ENCODE measurements at regions not wholly inside any gene's neighbourhood (a gene's known extent, or its start where the extent isn't known, plus 50 kb on each side); places are given as distances from the start of the nearest gene placed in this dataset.

- H3K27me3 ChIP-seq: no peaks in the 10 kb centered on the region
- TF ChIP-seq EP300 (IDR thresholded peaks at IDR 0.05) (no peak), POLR2AphosphoS5 (IDR thresholded peaks at IDR 0.05) (no peak), CTCF (IDR thresholded peaks at IDR 0.05) (no peak), POLR2A (IDR thresholded peaks at IDR 0.05; ENCODE audit: low read depth) (no peak)
- DNase-seq (ENCODE audit: extremely low spot score): no peak
- intact Hi-C loops (cut with DNase I): no loop called here
- H3K27ac ChIP-seq (replicated peaks in 1 of 4): no peak overlapping the region
- peaks cover 0 to 35% (median 14%) of the 10 kb centered on the region in 4 donors for H3K4me1 ChIP-seq
- 96% methylated on average over 3 of the region's 4 CpGs for WGBS
- no peak overlapping the region for H3K4me3 ChIP-seq
- H3K36me3 ChIP-seq: no peaks in the 10 kb centered on the region
- no peaks in the 10 kb centered on the region for H3K9me3 ChIP-seq
Observed at GRCh38 chr20:57806975-57807374, 97.2 kb upstream of the PMEPA1 start.

- 100% methylated on average over 6 of the region's 6 CpGs for WGBS
- H3K9me3 ChIP-seq: no peaks in the 10 kb centered on the region
- H3K4me1 ChIP-seq: peaks cover 0 to 34% (median 12%) of the 10 kb centered on the region in 4 donors
- H3K27ac ChIP-seq (replicated peaks in 1 of 4): no peak overlapping the region
- H3K27me3 ChIP-seq: no peaks in the 10 kb centered on the region
- intact Hi-C loops (cut with DNase I): no loop called here
- H3K36me3 ChIP-seq: no peaks in the 10 kb centered on the region
- DNase-seq (ENCODE audit: extremely low spot score): no peak
- no peak overlapping the region for H3K4me3 ChIP-seq
- TF ChIP-seq POLR2A (IDR thresholded peaks at IDR 0.05; ENCODE audit: low read depth) (no peak), POLR2AphosphoS5 (IDR thresholded peaks at IDR 0.05) (no peak), EP300 (IDR thresholded peaks at IDR 0.05) (no peak), CTCF (IDR thresholded peaks at IDR 0.05) (no peak)
Observed at GRCh38 chr20:57806476-57806875, 96.7 kb upstream of the PMEPA1 start.

- TF ChIP-seq POLR2AphosphoS5 (IDR thresholded peaks at IDR 0.05) (no peak), CTCF (IDR thresholded peaks at IDR 0.05) (no peak)
- no peaks in the 10 kb centered on the region for H3K36me3 ChIP-seq
- DNase-seq (ENCODE audit: extremely low spot score): no peak
- intact Hi-C loops (cut with DNase I): no loop called here
- H3K4me1 ChIP-seq: peaks cover 0 to 27% (median 7%) of the 10 kb centered on the region in 4 donors
- no peaks in the 10 kb centered on the region for H3K9me3 ChIP-seq
- H3K27ac ChIP-seq (replicated peaks in 1 of 4): no peak overlapping the region
- no peaks in the 10 kb centered on the region for H3K27me3 ChIP-seq
- 88% methylated on average over 5 of the region's 5 CpGs for WGBS
- H3K4me3 ChIP-seq: no peak overlapping the region
Observed at GRCh38 chr20:57805747-57806146, 95.9 kb upstream of the PMEPA1 start.

- DNase-seq (ENCODE audit: extremely low spot score): no peak
- no peak overlapping the region for H3K4me3 ChIP-seq
- no peak for TF ChIP-seq EP300 (IDR thresholded peaks at IDR 0.05)
- TF ChIP-seq CTCF (IDR thresholded peaks at IDR 0.05): no peak
- no peak for TF ChIP-seq POLR2A (IDR thresholded peaks at IDR 0.05; ENCODE audit: low read depth)
- no peak for TF ChIP-seq POLR2AphosphoS5 (IDR thresholded peaks at IDR 0.05)
- H3K27ac ChIP-seq (replicated peaks in 1 of 4): no peak overlapping the region
- WGBS: 81% methylated on average over 13 of the region's 14 CpGs
- intact Hi-C loops (cut with DNase I): no loop called here
- no peaks in the 10 kb centered on the region for H3K9me3 ChIP-seq
- no peaks in the 10 kb centered on the region for H3K27me3 ChIP-seq
- H3K36me3 ChIP-seq: no peaks in the 10 kb centered on the region
- peaks cover 0 to 17% (median 7%) of the 10 kb centered on the region in 4 donors for H3K4me1 ChIP-seq
Observed at GRCh38 chr20:57804470-57805250, 94.8 kb upstream of the PMEPA1 start.
